Keratinocyte (primary cell): ENCODE measurements at regions not wholly inside any gene's neighbourhood (a gene's known extent, or its start where the extent isn't known, plus 50 kb on each side); places are given as distances from the start of the nearest gene placed in this dataset.
"Not testable (repeated sequence)": the region's sequence is repeated elsewhere in the genome, so short reads cannot be mapped to it uniquely, and the experiment has no call there.

Experiments
- DNase-seq: peaks from one replicate; pipeline ENCODE4 v3.0.0-alpha.2; 2011; ENCODE audit warnings: low read depth, missing footprints, low spot score
- FAIRE-seq: peaks from 2 replicates; lab custom pipeline; 2011; peaks lifted over from hg19 to GRCh38; lab: Jason Lieb, UNC
- H2AFZ ChIP-seq: 2 replicates; pipeline ENCODE4 v1.6.0; 2012; ENCODE audit warnings: low read length, control low read depth, inconsistent platforms; ENCODE audit not compliant: control insufficient read depth
- H3K27ac ChIP-seq: 2 replicates; pipeline ENCODE4 v1.5.1; 2011; ENCODE audit warnings: low read length; ENCODE audit not compliant: control insufficient read depth, insufficient read depth
- H3K27me3 ChIP-seq: 3 replicates; pipeline ENCODE4 v1.6.0; 2011; ENCODE audit warnings: low read length; ENCODE audit not compliant: control insufficient read depth, insufficient read depth; ENCODE audit errors: extremely low read depth
- H3K36me3 ChIP-seq, 2 experiments: 2 replicates in 1 of 2; 3 replicates in 1 of 2; pipeline ENCODE4 v1.5.1; 2011; ENCODE audit warnings: low read length in 2 of 2, mild to moderate bottlenecking in 1 of 2; ENCODE audit not compliant: control insufficient read depth in 2 of 2, insufficient read depth in 2 of 2; ENCODE audit errors: extremely low read depth in 1 of 2
- H3K4me1 ChIP-seq: 3 replicates; pipeline ENCODE4 v1.5.1; 2011; ENCODE audit warnings: low read length; ENCODE audit not compliant: control insufficient read depth, insufficient read depth; ENCODE audit errors: extremely low read depth
- H3K4me2 ChIP-seq: 3 replicates; pipeline ENCODE4 v1.6.0; 2011; ENCODE audit warnings: low read depth, low read length; ENCODE audit not compliant: control insufficient read depth, insufficient read depth; ENCODE audit errors: extremely low read depth
- H3K4me3 ChIP-seq, 3 experiments: fragments of 200-600 bp in 1 of 3; sonication (generic) in 1 of 3; 2 replicates in 2 of 3; 3 replicates in 1 of 3; pipeline ENCODE4 v1.5.1; 2011 to 2016; ENCODE audit warnings: low read length in 3 of 3, mild to moderate bottlenecking in 3 of 3, control low read depth in 2 of 3, inconsistent platforms in 1 of 3, low read depth in 1 of 3, mixed read lengths in 1 of 3, mixed run types in 1 of 3, moderate library complexity in 1 of 3; ENCODE audit not compliant: control insufficient read depth in 2 of 3, insufficient read depth in 2 of 3; ENCODE audit errors: extremely low read depth in 1 of 3
- H3K79me2 ChIP-seq: 2 replicates; pipeline ENCODE4 v1.6.0; 2012; ENCODE audit warnings: low read length; ENCODE audit not compliant: control insufficient read depth, insufficient read depth
- H3K9ac ChIP-seq: 3 replicates; pipeline ENCODE4 v1.6.0; 2011; ENCODE audit warnings: low read length; ENCODE audit not compliant: control insufficient read depth, insufficient read depth; ENCODE audit errors: extremely low read depth
- H3K9me1 ChIP-seq: 3 replicates; pipeline ENCODE4 v1.6.0; 2011; ENCODE audit warnings: low read length; ENCODE audit not compliant: control insufficient read depth, insufficient read depth; ENCODE audit errors: extremely low read depth
- H3K9me3 ChIP-seq: 2 replicates; pipeline ENCODE4 v1.5.1; 2012; ENCODE audit warnings: low read depth, low read length; ENCODE audit not compliant: control insufficient read depth
- H4K20me1 ChIP-seq: 3 replicates; pipeline ENCODE4 v1.6.0; 2011; ENCODE audit warnings: low read length; ENCODE audit not compliant: control insufficient read depth, insufficient read depth; ENCODE audit errors: extremely low read depth
- EZH2 ChIP-seq: IDR thresholded peaks from one replicate; pipeline ENCODE4 v1.6.1; 2012; ENCODE audit warnings: inconsistent platforms, mild to moderate bottlenecking, low read length, moderate library complexity
- dilution Hi-C: fragments of 300-500 bp; cut with MboI; formaldehyde crosslinking; loops from one replicate; pipeline ENCODE4 v1.7.0; 2020; ENCODE audit warnings: low sequenced_read_pairs; ENCODE audit not compliant: extremely low pct_ligation_motif_present
- TF ChIP-seq, protein P1 (sequence below), 3 experiments: IDR thresholded peaks in 1 of 3; conservative IDR thresholded peaks in 1 of 3; optimal IDR thresholded peaks in 1 of 3; 2 replicates in 2 of 3; 3 replicates in 1 of 3; pipeline versions ENCODE3 to v1.5.1; 2011; ENCODE audit warnings: low read length in 3 of 3, mild to moderate bottlenecking in 3 of 3, moderate library complexity in 2 of 3, control low read depth in 1 of 3, inconsistent platforms in 1 of 3; ENCODE audit not compliant: insufficient read depth in 2 of 3; ENCODE audit errors: extremely low read depth in 1 of 3

- Histone ChIP-seq H3K27ac (no peak overlapping the region), H2AFZ (no peak overlapping the region), H3K27me3 (no peaks in the 10 kb centered on the region), H4K20me1 (no peaks in the 10 kb centered on the region), H3K4me1 (no peaks in the 10 kb centered on the region), H3K9me3 (no peaks in the 10 kb centered on the region), H3K9me1 (no peaks in the 10 kb centered on the region), H3K4me2 (no peak overlapping the region), H3K4me3 (no peak overlapping the region), H3K9ac (no peak overlapping the region), H3K36me3 (no peaks in the 10 kb centered on the region), H3K79me2 (no peaks in the 10 kb centered on the region)
- DNase-seq (no peak), FAIRE-seq (no peak)
- dilution Hi-C loops, result no loop called here
- no peak for TF ChIP-seq EZH2
- TF ChIP-seq, protein P1, sequence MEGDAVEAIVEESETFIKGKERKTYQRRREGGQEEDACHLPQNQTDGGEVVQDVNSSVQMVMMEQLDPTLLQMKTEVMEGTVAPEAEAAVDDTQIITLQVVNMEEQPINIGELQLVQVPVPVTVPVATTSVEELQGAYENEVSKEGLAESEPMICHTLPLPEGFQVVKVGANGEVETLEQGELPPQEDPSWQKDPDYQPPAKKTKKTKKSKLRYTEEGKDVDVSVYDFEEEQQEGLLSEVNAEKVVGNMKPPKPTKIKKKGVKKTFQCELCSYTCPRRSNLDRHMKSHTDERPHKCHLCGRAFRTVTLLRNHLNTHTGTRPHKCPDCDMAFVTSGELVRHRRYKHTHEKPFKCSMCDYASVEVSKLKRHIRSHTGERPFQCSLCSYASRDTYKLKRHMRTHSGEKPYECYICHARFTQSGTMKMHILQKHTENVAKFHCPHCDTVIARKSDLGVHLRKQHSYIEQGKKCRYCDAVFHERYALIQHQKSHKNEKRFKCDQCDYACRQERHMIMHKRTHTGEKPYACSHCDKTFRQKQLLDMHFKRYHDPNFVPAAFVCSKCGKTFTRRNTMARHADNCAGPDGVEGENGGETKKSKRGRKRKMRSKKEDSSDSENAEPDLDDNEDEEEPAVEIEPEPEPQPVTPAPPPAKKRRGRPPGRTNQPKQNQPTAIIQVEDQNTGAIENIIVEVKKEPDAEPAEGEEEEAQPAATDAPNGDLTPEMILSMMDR (optimal IDR thresholded peaks at IDR 0.05 in 1 of 3, IDR thresholded peaks at IDR 0.05 in 1 of 3, conservative IDR thresholded peaks at IDR 0.05 in 1 of 3; ENCODE audit: extremely low read depth in 1 of 3, insufficient read depth in 2 of 3, low read length in 3 of 3), result no peak
Observed at GRCh38 chr17:34474706-34475105, 104.7 kb upstream of the TMEM132E start.

- no peak for DNase-seq
- no peaks in the 10 kb centered on the region for H3K9me1 ChIP-seq
- H4K20me1 ChIP-seq, result no peaks in the 10 kb centered on the region
- H3K36me3 ChIP-seq, result no peaks in the 10 kb centered on the region
- H3K9me3 ChIP-seq, result no peaks in the 10 kb centered on the region
- no peaks in the 10 kb centered on the region for H3K27me3 ChIP-seq
- H3K9ac ChIP-seq, result no peak overlapping the region
- no peak overlapping the region for H2AFZ ChIP-seq
- dilution Hi-C loops, result no loop called here
- H3K27ac ChIP-seq, result no peak overlapping the region
- H3K4me2 ChIP-seq, result no peak overlapping the region
- H3K4me3 ChIP-seq, result no peak overlapping the region
- H3K4me1 ChIP-seq, result no peaks in the 10 kb centered on the region
- no peak for FAIRE-seq
- no peaks in the 10 kb centered on the region for H3K79me2 ChIP-seq
- TF ChIP-seq, protein P1 (optimal IDR thresholded peaks at IDR 0.05 in 1 of 3, IDR thresholded peaks at IDR 0.05 in 1 of 3, conservative IDR thresholded peaks at IDR 0.05 in 1 of 3; ENCODE audit: extremely low read depth in 1 of 3, insufficient read depth in 2 of 3, low read length in 3 of 3), result no peak
- no peak for TF ChIP-seq EZH2
Observed at GRCh38 chr17:34472363-34472762, 107.0 kb upstream of the TMEM132E start.

GRCh38 chr17:34471278-34471677 is 108.1 kb upstream of the TMEM132E start:
- H3K36me3 ChIP-seq, H4K20me1 ChIP-seq, H3K4me2 ChIP-seq, H3K9ac ChIP-seq, FAIRE-seq, H3K27ac ChIP-seq, H3K27me3 ChIP-seq, H2AFZ ChIP-seq, H3K4me3 ChIP-seq, dilution Hi-C loops, H3K9me3 ChIP-seq, H3K9me1 ChIP-seq, H3K79me2 ChIP-seq, H3K4me1 ChIP-seq, DNase-seq: not testable (repeated sequence)
